Muscle layer of colon (tissue), 2 donors: ENCODE measurements at regions not wholly inside any gene's neighbourhood (a gene's known extent, or its start where the extent isn't known, plus 50 kb on each side); places are given as distances from the start of the nearest gene placed in this dataset.

Source experiments
- H3K27ac ChIP-seq: one replicate; pipeline ENCODE4 v1.7.0; 2013; ENCODE audit warnings: low read depth, mild to moderate bottlenecking, low read length, moderate library complexity
- H3K27me3 ChIP-seq, 2 donors: one replicate each; pipeline ENCODE4 v1.7.0; 2013; ENCODE audit warnings: low read length in 2 of 2, mild to moderate bottlenecking in 2 of 2; ENCODE audit not compliant: insufficient read depth in 2 of 2, control insufficient read depth in 1 of 2
- H3K36me3 ChIP-seq: one replicate; pipeline ENCODE4 v1.7.0; 2013; ENCODE audit warnings: mild to moderate bottlenecking, low read length; ENCODE audit not compliant: insufficient read depth
- H3K4me1 ChIP-seq: one replicate; pipeline ENCODE4 v1.7.0; 2013; ENCODE audit warnings: mild to moderate bottlenecking, low read length; ENCODE audit not compliant: insufficient read depth
- H3K4me3 ChIP-seq, 2 donors: one replicate each; pipeline ENCODE4 v1.7.0; 2013; ENCODE audit warnings: low read length in 2 of 2, low read depth in 1 of 2, mild to moderate bottlenecking in 1 of 2, moderate library complexity in 1 of 2
- H3K9ac ChIP-seq: one replicate; pipeline ENCODE4 v1.7.0; 2013; ENCODE audit warnings: low read length
- H3K9me3 ChIP-seq: one replicate; pipeline ENCODE4 v1.7.0; 2013; ENCODE audit warnings: mild to moderate bottlenecking, low read length
- donor health status: abdominal sarcoma.
- donor health status: Adenocarcinoma of cecum.

GRCh38 chr18:41613003-41613609 is 341.9 kb upstream of the PIK3C3 start:
- Histone ChIP-seq H3K9ac (no peak overlapping the region), H3K4me3 (no peak overlapping the region), H3K9me3 (no peaks in the 10 kb centered on the region), H3K27me3 (no peaks in the 10 kb centered on the region), H3K36me3 (no peaks in the 10 kb centered on the region), H3K4me1 (no peaks in the 10 kb centered on the region), H3K27ac (no peak overlapping the region)

- Histone ChIP-seq H3K27me3 (no peaks in the 10 kb centered on the region), H3K4me1 (no peaks in the 10 kb centered on the region), H3K27ac (no peak overlapping the region), H3K36me3 (no peaks in the 10 kb centered on the region), H3K9me3 (no peaks in the 10 kb centered on the region), H3K9ac (no peak overlapping the region), H3K4me3 (no peak overlapping the region)
Observed at GRCh38 chr18:41604964-41605363, 350.1 kb upstream of the PIK3C3 start.

DNA sequence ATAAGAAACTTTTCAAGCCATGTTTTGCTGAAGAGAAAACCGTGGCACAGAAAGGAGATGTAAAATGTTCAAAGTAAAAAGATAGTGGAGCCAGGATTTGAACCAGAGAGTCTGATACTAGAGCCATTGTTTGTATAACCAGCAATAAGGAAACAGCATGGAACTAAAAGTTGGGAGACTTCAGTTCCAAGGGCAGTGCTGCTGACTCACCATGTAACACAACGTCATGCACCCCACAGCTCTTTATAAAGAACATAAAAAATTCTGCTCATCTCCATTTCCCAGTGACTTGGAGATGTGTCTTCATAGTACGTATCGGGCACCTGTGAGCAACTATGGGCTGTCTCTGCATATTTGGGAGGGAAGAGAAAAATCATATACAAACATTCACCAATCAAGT is 353.0 kb upstream of the PIK3C3 start:
- no peak overlapping the region for H3K9ac ChIP-seq
- no peaks in the 10 kb centered on the region for H3K4me1 ChIP-seq
- no peak overlapping the region for H3K27ac ChIP-seq
- H3K4me3 ChIP-seq = no peak overlapping the region
- no peaks in the 10 kb centered on the region for H3K9me3 ChIP-seq
- H3K27me3 ChIP-seq = no peaks in the 10 kb centered on the region
- H3K36me3 ChIP-seq = no peaks in the 10 kb centered on the region

- no peak overlapping the region for H3K27ac ChIP-seq
- H3K4me3 ChIP-seq = no peak overlapping the region
- H3K9me3 ChIP-seq = no peaks in the 10 kb centered on the region
- no peaks in the 10 kb centered on the region for H3K4me1 ChIP-seq
- no peak overlapping the region for H3K9ac ChIP-seq
- no peaks in the 10 kb centered on the region for H3K27me3 ChIP-seq
- H3K36me3 ChIP-seq = no peaks in the 10 kb centered on the region
Observed at GRCh38 chr18:41600693-41601391, 354.2 kb upstream of the PIK3C3 start.

DNA sequence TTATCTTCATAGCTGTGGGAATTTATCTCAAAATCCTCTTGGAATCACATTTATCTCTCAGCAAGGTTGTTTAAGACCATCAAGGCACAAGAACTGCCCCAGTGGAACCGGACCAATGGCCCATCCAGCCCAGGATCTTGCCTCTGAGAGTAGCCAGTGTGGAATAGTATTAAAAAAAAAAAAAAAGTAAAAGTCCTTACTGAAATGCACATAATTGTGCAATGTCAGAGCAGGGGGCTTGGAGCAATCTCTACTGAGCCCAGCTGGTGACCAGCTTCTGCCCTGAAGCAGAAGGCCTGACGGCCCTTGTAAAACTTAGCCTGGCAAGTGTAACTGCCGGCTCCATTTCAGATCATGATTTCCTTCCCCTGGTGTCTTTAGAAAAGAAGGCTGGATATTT is 355.6 kb upstream of the PIK3C3 start:
- H3K4me3 ChIP-seq = no peak overlapping the region
- H3K9ac ChIP-seq = no peak overlapping the region
- no peaks in the 10 kb centered on the region for H3K27me3 ChIP-seq
- H3K4me1 ChIP-seq = no peaks in the 10 kb centered on the region
- no peak overlapping the region for H3K27ac ChIP-seq
- H3K36me3 ChIP-seq = no peaks in the 10 kb centered on the region
- no peaks in the 10 kb centered on the region for H3K9me3 ChIP-seq

DNA sequence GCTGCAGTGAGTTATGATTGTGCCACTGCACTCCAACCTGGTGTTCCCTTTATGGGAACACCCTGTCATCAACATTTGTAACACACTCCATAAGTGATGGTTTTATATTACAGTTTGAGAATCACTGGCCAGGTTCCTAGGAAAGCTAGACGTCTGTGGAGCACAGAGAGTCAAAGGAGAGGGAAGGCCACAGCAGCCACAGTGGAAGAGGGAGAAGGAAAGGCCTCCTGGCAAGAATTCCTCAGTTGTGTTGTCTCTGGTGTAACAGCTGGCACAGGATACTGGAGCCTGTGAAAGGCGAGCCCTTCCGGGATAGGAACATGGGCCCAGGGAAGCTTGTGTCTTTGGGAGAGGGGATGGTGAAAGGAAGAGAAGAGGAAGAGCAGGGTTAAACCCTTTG is 360.5 kb upstream of the PIK3C3 start:
- H3K27ac ChIP-seq = no peak overlapping the region
- no peak overlapping the region for H3K4me3 ChIP-seq
- no peaks in the 10 kb centered on the region for H3K36me3 ChIP-seq
- no peaks in the 10 kb centered on the region for H3K27me3 ChIP-seq
- no peak overlapping the region for H3K9ac ChIP-seq
- H3K4me1 ChIP-seq = no peaks in the 10 kb centered on the region
- H3K9me3 ChIP-seq = no peaks in the 10 kb centered on the region

GRCh38 chr18:41593171-41593675 is 361.8 kb upstream of the PIK3C3 start:
- H3K4me3 ChIP-seq = no peak overlapping the region
- no peaks in the 10 kb centered on the region for H3K9me3 ChIP-seq
- no peak overlapping the region for H3K9ac ChIP-seq
- H3K36me3 ChIP-seq = no peaks in the 10 kb centered on the region
- no peaks in the 10 kb centered on the region for H3K27me3 ChIP-seq
- no peaks in the 10 kb centered on the region for H3K4me1 ChIP-seq
- no peak overlapping the region for H3K27ac ChIP-seq

- Histone ChIP-seq H3K9ac (no peak overlapping the region), H3K9me3 (no peaks in the 10 kb centered on the region), H3K27ac (no peak overlapping the region), H3K27me3 (no peaks in the 10 kb centered on the region), H3K4me3 (no peak overlapping the region), H3K36me3 (no peaks in the 10 kb centered on the region), H3K4me1 (no peaks in the 10 kb centered on the region)
Observed at GRCh38 chr18:41587976-41588375, 367.1 kb upstream of the PIK3C3 start.

DNA sequence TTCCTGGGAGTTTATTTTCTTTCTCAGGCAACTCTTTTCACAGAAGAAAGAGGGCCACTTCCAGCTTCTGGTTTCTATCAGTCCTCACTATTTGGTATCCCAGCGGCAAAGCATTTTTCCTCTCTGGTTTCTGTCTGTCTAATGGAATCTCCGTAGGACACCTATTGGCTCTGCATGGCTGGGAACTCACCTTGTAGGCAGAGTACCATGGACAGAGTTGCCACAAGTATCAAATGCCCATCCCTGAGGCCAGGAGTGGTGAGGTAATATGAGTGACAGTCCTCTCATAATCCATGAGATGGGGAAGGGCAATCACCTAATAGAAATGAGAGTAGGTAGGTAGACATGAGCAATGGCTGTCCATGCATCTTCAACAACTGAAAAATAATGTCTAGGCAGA is 369.5 kb upstream of the PIK3C3 start:
- no peaks in the 10 kb centered on the region for H3K27me3 ChIP-seq
- H3K36me3 ChIP-seq = no peaks in the 10 kb centered on the region
- no peak overlapping the region for H3K9ac ChIP-seq
- no peak overlapping the region for H3K4me3 ChIP-seq
- no peaks in the 10 kb centered on the region for H3K9me3 ChIP-seq
- no peaks in the 10 kb centered on the region for H3K4me1 ChIP-seq
- H3K27ac ChIP-seq = no peak overlapping the region

DNA sequence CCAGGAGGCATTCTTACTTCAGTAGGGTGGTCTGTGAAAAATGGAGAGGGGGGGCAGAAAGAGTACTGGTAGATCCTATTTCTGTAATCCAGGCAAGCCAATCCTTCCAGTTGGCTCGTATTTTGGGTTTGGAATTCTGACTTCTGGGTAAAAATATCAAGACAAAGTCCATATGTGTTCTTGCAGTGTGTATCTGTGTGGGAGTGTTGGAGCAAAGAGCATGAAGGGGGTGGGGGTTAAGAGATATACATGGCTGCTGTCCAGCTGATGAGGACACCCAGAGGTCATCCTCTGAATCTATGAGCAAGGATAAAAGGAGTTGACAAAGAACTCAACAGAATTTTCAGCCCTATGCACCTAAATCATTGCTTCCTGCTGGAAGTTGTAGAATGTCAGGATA is 375.8 kb upstream of the PIK3C3 start:
- Histone ChIP-seq H3K27ac (no peak overlapping the region), H3K9ac (no peak overlapping the region), H3K36me3 (no peaks in the 10 kb centered on the region), H3K4me3 (no peak overlapping the region), H3K4me1 (no peaks in the 10 kb centered on the region), H3K27me3 (no peaks in the 10 kb centered on the region), H3K9me3 (no peaks in the 10 kb centered on the region)

DNA sequence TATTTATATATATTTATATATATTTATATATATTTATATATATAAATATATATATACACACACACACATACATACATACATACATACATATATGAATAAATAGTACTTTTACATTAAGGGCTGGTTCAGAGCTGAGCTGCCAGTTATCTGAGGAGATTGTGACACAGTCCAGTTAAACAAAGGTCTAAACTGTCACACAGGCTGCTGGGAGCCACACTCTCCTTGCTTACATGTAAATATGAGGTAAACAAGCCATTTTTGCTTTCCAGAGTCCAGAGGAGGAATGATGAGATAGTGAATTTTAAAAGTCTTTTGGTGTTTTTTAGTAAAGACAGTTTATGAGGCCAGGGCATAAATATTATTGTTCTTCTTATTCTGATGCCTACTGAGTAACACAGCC is 377.5 kb upstream of the PIK3C3 start:
- no peak overlapping the region for H3K27ac ChIP-seq
- no peaks in the 10 kb centered on the region for H3K36me3 ChIP-seq
- no peak overlapping the region for H3K4me3 ChIP-seq
- no peaks in the 10 kb centered on the region for H3K9me3 ChIP-seq
- H3K4me1 ChIP-seq = no peaks in the 10 kb centered on the region
- H3K27me3 ChIP-seq = no peaks in the 10 kb centered on the region
- H3K9ac ChIP-seq = no peak overlapping the region

DNA sequence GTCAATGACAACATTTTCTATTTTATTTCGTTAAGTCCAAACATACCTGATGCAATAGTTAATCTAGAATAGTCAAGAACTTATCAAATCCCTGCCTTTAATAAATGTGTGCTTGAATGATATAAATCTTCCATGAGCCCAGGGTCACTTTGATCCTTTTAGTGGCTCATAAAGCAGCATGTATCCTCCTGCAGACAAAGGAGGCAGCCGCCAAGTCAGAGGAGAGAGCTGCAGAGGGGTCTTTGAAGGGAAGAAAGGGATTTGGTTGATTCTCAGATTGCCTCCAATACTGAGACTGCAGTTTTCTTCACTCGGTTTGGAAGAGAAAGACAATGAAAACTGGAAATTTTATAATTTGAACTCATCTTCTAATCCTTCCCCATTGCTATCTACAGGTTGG is 378.4 kb upstream of the PIK3C3 start:
- Histone ChIP-seq H3K9me3 (no peaks in the 10 kb centered on the region), H3K9ac (no peak overlapping the region), H3K27ac (no peak overlapping the region), H3K4me1 (no peaks in the 10 kb centered on the region), H3K27me3 (no peaks in the 10 kb centered on the region), H3K4me3 (no peak overlapping the region), H3K36me3 (no peaks in the 10 kb centered on the region)
